Anterior cingulate cortex (tissue), 58 donors: ENCODE measurements at regions not wholly inside any gene's neighbourhood (a gene's known extent, or its start where the extent isn't known, plus 50 kb on each side); places are given as distances from the start of the nearest gene placed in this dataset.
"Not testable (repeated sequence)": the region's sequence is repeated elsewhere in the genome, so short reads cannot be mapped to it uniquely, and the experiment has no call there.

Experiments used
- DNase-seq, 58 donors: peaks; one replicate each; lab custom pipeline; 2025; lab: John Stamatoyannopoulos, UW

GRCh38 chr14:105687171-105688022 lies 161.0 kb downstream of the TMEM121 start:
- not testable (repeated sequence) for DNase-seq

- DNase-seq, result not testable (repeated sequence)
Observed at GRCh38 chr14:105688023-105688351, 161.6 kb downstream of the TMEM121 start.

DNA sequence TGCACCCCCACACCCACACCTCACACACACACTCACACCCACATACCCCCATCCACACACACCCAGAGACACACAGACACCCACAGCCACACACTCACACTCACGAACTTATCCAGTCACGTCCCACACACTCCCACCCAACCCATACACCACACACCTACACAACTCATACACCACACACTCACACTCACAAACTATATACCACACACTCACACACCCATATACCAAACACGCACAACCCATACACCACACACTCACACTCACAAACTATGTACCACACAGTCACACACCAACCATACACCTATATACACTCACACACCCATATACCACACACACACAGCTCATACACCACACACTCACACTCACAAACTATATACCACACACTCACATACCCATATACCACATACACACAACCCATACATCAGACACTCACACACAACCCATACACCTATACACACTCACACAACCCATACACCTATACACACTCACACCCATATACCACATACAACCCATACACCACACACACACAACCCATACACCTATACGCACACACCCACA lies 162.4 kb downstream of the TMEM121 start:
- not testable (repeated sequence) for DNase-seq

- no peak for DNase-seq
Observed at GRCh38 chr14:105689722-105690121, 163.3 kb downstream of the TMEM121 start.

- DNase-seq, result no peak
Observed at GRCh38 chr14:105690671-105691070, 164.3 kb downstream of the TMEM121 start.

GRCh38 chr14:105691321-105692109 lies 165.1 kb downstream of the TMEM121 start:
- not testable (repeated sequence) for DNase-seq

- not testable (repeated sequence) for DNase-seq
Observed at GRCh38 chr14:105692110-105692685, 165.8 kb downstream of the TMEM121 start.

- no peak for DNase-seq
Observed at GRCh38 chr14:105694961-105695360, 168.6 kb downstream of the TMEM121 start.

- DNase-seq, result not testable (repeated sequence)
Observed at GRCh38 chr14:105696388-105696787, 170.0 kb downstream of the TMEM121 start.

- DNase-seq, result not testable (repeated sequence)
Observed at GRCh38 chr14:105697414-105697813, 171.0 kb downstream of the TMEM121 start.

DNA sequence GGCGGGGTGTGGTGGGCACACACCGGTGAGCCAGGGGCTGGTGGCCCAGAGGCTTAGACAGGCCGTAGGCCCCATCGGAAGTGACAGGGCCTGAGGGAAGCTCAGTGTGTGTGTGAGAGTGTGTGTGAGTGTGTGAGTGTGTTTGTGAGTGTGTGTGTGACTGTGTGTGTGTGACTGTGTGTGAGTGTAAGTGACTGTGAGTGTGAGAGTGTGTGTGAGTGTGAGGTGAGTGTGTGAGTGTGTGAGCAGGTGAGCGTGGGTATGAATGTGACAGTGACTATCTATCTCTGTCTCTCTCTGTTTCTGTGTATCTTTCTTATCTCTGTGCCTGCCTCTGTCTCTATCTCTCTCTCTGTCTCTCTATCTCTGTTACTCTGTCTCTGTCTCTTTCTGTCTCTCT lies 171.6 kb downstream of the TMEM121 start:
- DNase-seq, result not testable (repeated sequence)

- DNase-seq, result not testable (repeated sequence)
Observed at GRCh38 chr14:105698940-105699556, 172.7 kb downstream of the TMEM121 start.

DNA sequence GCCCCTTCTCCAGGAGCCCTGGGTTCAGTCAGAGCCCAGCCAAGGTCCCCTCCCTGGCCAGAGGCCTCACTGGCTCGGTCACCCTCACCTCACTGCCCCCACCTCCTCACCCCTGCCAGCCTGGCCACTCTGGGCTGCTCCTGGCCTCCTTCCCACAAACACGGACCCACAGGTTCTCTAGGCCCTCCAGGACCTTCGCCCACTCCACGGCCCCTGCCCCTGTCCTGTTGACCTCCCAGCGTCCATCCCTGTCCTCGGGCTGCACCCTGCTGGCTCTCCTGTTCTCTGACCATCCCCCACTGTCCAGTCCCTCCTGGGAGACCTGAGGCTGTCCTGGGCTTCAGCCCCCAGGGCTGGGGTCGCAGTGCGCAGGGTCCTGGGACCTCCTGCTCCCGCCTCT lies 173.3 kb downstream of the TMEM121 start:
- not testable (repeated sequence) for DNase-seq

DNA sequence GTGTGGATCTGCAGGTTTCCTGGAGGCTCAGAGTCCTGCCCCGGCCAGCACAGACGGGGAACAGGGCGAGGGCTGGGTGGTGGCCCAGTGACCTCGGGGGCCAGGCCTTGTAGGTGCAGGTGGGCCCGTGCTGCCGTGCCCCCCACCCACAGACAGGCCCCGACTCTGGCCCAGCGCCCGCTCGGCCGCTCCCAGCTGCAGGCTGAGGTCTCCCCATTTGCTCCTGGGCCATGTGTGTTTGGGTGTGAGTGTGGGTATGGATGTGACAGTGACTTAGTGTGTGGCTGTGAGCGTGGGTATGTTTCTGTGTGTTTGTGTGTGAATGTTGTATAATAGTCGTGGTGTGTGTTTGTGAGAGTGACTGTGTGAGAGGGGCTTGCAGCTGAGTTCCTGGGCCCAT lies 173.8 kb downstream of the TMEM121 start:
- DNase-seq, result not testable (repeated sequence)

DNA sequence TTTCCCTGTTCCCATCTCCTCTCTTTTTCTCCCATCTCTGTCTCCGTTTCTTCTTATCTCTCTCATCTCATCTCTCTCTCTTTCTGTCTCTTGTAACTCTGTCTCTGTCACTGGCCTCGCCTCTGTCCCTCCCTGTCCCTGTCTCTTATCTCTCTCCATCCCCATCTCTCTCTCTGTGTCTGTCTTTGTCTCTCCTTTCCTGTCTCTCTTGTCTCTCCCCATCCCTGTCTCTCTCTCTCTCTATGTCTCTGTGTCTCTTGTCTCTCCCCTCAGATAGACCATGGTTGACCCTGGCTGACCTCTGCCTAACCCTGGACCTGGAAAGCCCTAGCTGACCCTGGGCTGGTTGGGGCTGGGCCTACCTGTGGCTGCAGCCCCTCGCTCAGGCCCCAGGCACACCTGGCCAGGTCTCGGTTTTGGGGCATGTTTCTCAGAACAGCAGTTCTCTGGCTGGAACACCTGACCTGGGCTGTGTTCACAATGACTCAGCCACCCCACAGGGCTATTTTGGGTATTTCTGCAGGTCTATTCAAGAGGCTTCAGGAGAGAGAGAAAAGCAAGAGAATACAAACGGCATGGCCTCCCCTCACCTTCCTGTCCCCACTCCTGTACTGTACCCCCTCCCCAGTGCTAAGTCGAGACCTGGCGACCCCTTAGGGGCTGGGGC lies 174.4 kb downstream of the TMEM121 start:
- DNase-seq, result no peak

GRCh38 chr14:105701456-105702274 lies 175.3 kb downstream of the TMEM121 start:
- DNase-seq, result no peak

DNA sequence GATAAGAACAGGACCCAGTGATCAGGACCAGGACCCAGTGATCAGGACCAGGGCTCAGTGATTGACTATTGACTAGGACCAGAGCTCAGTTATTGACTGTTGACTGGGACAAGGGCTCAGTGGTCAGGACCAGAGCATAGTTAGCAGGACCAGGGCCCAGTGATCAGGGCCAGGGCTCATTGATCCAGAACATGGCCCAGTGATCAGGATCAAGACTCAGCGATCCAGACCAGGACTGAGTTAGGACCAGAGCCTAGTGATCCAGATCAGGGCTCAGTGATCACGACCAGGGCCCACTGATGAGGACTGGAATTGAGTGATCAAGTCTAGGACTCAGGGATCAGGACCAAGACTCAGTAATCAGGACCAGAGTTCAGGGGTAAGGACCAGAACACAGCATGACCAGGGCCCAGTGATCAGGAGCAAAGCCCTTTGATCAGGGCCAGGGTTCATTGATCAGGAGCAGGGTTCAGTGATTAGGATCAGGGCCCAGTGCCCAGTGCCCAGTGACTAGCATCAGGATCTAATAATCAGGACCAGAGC lies 176.0 kb downstream of the TMEM121 start:
- DNase-seq, result no peak

DNA sequence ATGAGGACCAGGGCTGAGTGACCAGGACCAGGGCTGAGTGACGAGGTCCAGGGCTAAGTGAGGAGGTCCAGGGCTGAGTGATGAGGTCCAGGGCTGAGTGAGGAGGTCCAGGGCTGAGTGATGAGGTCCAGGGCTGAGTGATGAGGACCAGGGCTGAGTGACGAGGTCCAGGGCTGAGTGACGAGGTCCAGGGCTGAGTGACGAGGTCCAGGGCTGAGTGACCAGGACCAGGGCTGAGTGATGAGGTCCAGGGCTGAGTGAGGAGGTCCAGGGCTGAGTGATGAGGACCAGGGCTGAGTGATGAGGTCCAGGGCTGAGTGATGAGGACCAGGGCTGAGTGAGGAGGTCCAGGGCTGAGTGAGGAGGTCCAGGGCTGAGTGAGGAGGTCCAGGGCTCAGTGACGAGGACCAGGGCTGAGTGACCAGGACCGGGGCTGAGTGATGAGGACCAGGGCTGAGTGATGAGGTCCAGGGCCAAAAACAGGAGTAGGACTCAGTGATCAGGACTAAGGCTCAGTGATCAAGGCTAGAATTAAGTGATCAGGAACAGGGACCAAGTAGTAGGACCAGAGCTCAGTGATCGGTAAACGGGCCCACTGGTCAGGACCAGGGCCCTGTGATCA lies 176.8 kb downstream of the TMEM121 start:
- DNase-seq, result not testable (repeated sequence)
